HG02642 (cell line): ENCODE measurements at regions not wholly inside any gene's neighbourhood (a gene's known extent, or its start where the extent isn't known, plus 50 kb on each side); places are given as distances from the start of the nearest gene placed in this dataset.
"Not testable (repeated sequence)": the region's sequence is repeated elsewhere in the genome, so short reads cannot be mapped to it uniquely, and the experiment has no call there.

ENCODE experiments used
- ATAC-seq: cut with Tn5 transposase; IDR thresholded peaks from one replicate; pipeline ENCODE4 v1.9.1; 2021; ENCODE audit warnings: mild to moderate bottlenecking; ENCODE audit not compliant: unreplicated experiment, poor library complexity

- no peak for ATAC-seq
Measured at GRCh38 chr3:87446849-87447387, 170.5 kb upstream of the POU1F1 start.

GRCh38 chr3:87442470-87442869, 166.1 kb upstream of the POU1F1 start:
- ATAC-seq = no peak

- ATAC-seq = no peak
Measured at GRCh38 chr3:87437765-87438164, 161.4 kb upstream of the POU1F1 start.

GRCh38 chr3:87436781-87437543, 160.6 kb upstream of the POU1F1 start:
- ATAC-seq = no peak

GRCh38 chr3:87435926-87436620, 159.7 kb upstream of the POU1F1 start:
- no peak for ATAC-seq

- ATAC-seq = not testable (repeated sequence)
Measured at GRCh38 chr3:87433445-87433844, 157.1 kb upstream of the POU1F1 start.

- ATAC-seq = no peak
Measured at GRCh38 chr3:87426918-87427317, 150.5 kb upstream of the POU1F1 start.

GRCh38 chr3:87425056-87425455, 148.7 kb upstream of the POU1F1 start:
- no peak for ATAC-seq

GRCh38 chr3:87423336-87423735, 147.0 kb upstream of the POU1F1 start:
- no peak for ATAC-seq

GRCh38 chr3:87422333-87422732, 145.9 kb upstream of the POU1F1 start:
- ATAC-seq = no peak

- ATAC-seq = no peak
Measured at GRCh38 chr3:87420171-87420570, 143.8 kb upstream of the POU1F1 start.

GRCh38 chr3:87414271-87414670, 137.9 kb upstream of the POU1F1 start:
- ATAC-seq = no peak

GRCh38 chr3:87413814-87414213, 137.4 kb upstream of the POU1F1 start:
- ATAC-seq = no peak

GRCh38 chr3:87410110-87410509, 133.7 kb upstream of the POU1F1 start:
- no peak for ATAC-seq

GRCh38 chr3:87398168-87398801, 121.9 kb upstream of the POU1F1 start:
- ATAC-seq = no peak

- no peak for ATAC-seq
Measured at GRCh38 chr3:87397211-87397610, 120.8 kb upstream of the POU1F1 start.

- no peak for ATAC-seq
Measured at GRCh38 chr3:87390821-87391220, 114.4 kb upstream of the POU1F1 start.

- no peak for ATAC-seq
Measured at GRCh38 chr3:87390353-87390752, 114.0 kb upstream of the POU1F1 start.

- ATAC-seq = no peak
Measured at GRCh38 chr3:87375231-87375682, 98.9 kb upstream of the POU1F1 start.

- no peak for ATAC-seq
Measured at GRCh38 chr3:87370007-87370406, 93.6 kb upstream of the POU1F1 start.

- ATAC-seq = no peak
Measured at GRCh38 chr3:87367736-87368135, 91.4 kb upstream of the POU1F1 start.
